ENCODE measurements at regions not wholly inside any gene's neighbourhood (a gene's known extent, or its start where the extent isn't known, plus 50 kb on each side); places are given as distances from the start of the nearest gene placed in this dataset.
"Not testable (repeated sequence)": the region's sequence is repeated elsewhere in the genome, so short reads cannot be mapped to it uniquely, and the experiment has no call there.

GRCh38 chr21:10445685-10446084, 75.7 kb upstream of the TPTE start:
- H3K4me3 ChIP-seq; FAIRE-seq; CTCF ChIA-PET; ATAC-seq; H3K4me1 ChIP-seq; H3K4me2 ChIP-seq; POLR2A ChIA-PET; DNase-seq (ENCODE audit: low read depth in 1 of 2, low spot score in 1 of 2); H3K27ac ChIP-seq: not testable (repeated sequence)
- H3K9me3 ChIP-seq, result peaks cover 12% of the 10 kb centered on the region; the same call in 1 of the 3 replicates
- WGBS (ENCODE audit: missing lambda C conversion rate), result 9% methylated on average over 7 of the region's 7 CpGs

GRCh38 chr21:10449451-10449850, 71.9 kb upstream of the TPTE start:
- DNase-seq (ENCODE audit: low read depth in 1 of 2, low spot score in 1 of 2); POLR2A ChIA-PET; H3K4me3 ChIP-seq; ATAC-seq; H3K4me2 ChIP-seq; CTCF ChIA-PET; H3K27ac ChIP-seq; FAIRE-seq; H3K4me1 ChIP-seq: not testable (repeated sequence)
- WGBS (ENCODE audit: missing lambda C conversion rate), result 26% methylated on average over 8 of the region's 8 CpGs
- peaks cover 18% of the 10 kb centered on the region; the same call in 2 of the 3 replicates for H3K9me3 ChIP-seq

- H3K4me3 ChIP-seq; FAIRE-seq; ATAC-seq; CTCF ChIA-PET; DNase-seq (ENCODE audit: low read depth in 1 of 2, low spot score in 1 of 2); H3K4me2 ChIP-seq; POLR2A ChIA-PET; H3K4me1 ChIP-seq; H3K27ac ChIP-seq: not testable (repeated sequence)
- WGBS (ENCODE audit: missing lambda C conversion rate), result 13% methylated on average over 6 of the region's 6 CpGs
- H3K9me3 ChIP-seq, result peaks cover 22% of the 10 kb centered on the region; the same call in 2 of the 3 replicates
These were observed 70.1 kb upstream of the TPTE start for GRCh38 chr21:10451274-10451673.

GRCh38 chr21:10457765-10458164, 63.6 kb upstream of the TPTE start:
- POLR2A ChIA-PET; H3K9me3 ChIP-seq; H3K4me1 ChIP-seq; H3K4me3 ChIP-seq; DNase-seq (ENCODE audit: low read depth in 1 of 2, low spot score in 1 of 2); H3K27ac ChIP-seq; H3K4me2 ChIP-seq; ATAC-seq; CTCF ChIA-PET: not testable (repeated sequence)
- FAIRE-seq, result peak; percentile 54
- 10% methylated on average over 2 of the region's 2 CpGs for WGBS (ENCODE audit: missing lambda C conversion rate)

GRCh38 chr21:10460957-10461356, 60.4 kb upstream of the TPTE start:
- H3K4me3 ChIP-seq; ATAC-seq; DNase-seq (ENCODE audit: low read depth in 1 of 2, low spot score in 1 of 2); FAIRE-seq; CTCF ChIA-PET; POLR2A ChIA-PET; H3K4me1 ChIP-seq; H3K9me3 ChIP-seq; H3K4me2 ChIP-seq; H3K27ac ChIP-seq: not testable (repeated sequence)
- WGBS (ENCODE audit: missing lambda C conversion rate), result 13% methylated on average over 5 of the region's 5 CpGs

- POLR2A ChIA-PET; DNase-seq (ENCODE audit: low read depth in 1 of 2, low spot score in 1 of 2); FAIRE-seq; H3K4me3 ChIP-seq; ATAC-seq; CTCF ChIA-PET; H3K4me2 ChIP-seq; H3K4me1 ChIP-seq; H3K27ac ChIP-seq; H3K9me3 ChIP-seq: not testable (repeated sequence)
- TF ChIP-seq PHF8 (IDR thresholded peaks at IDR 0.05; ENCODE audit: borderline replicate concordance, low read depth), result 0 out of 2 replicates have a peak, but pooled peaks have one; percentile 14
- WGBS (ENCODE audit: missing lambda C conversion rate), result 32% methylated on average over 8 of the region's 8 CpGs
These were observed 59.9 kb upstream of the TPTE start for GRCh38 chr21:10461445-10461844.

GRCh38 chr21:10463156-10463555, 58.2 kb upstream of the TPTE start:
- Histone ChIP-seq H3K27ac (no peak overlapping the region), H3K4me2 (no peak overlapping the region), H3K4me3 (no peak overlapping the region), H3K9me3 (peaks cover 5% of the 10 kb centered on the region; the same call in 1 of the 3 replicates), H3K4me1 (no peaks in the 10 kb centered on the region)
- POLR2A ChIA-PET, result no interaction called here
- TF ChIP-seq BHLHE40 (IDR thresholded peaks at IDR 0.05; ENCODE audit: low read depth, low read length) (no peak), JUN (IDR thresholded peaks at IDR 0.05) (no peak), USF2 (IDR thresholded peaks at IDR 0.05) (no peak), ZNF302 (CRISPR knock-in tag; IDR thresholded peaks at IDR 0.05) (no peak), POLR2A (IDR thresholded peaks at IDR 0.05; ENCODE audit: low read length) (no peak), SMC3 (IDR thresholded peaks at IDR 0.05) (no peak), ATOH8 (CRISPR knock-in tag; IDR thresholded peaks at IDR 0.05; ENCODE audit: low read depth) (no peak), FOXS1 (CRISPR knock-in tag; IDR thresholded peaks at IDR 0.05) (no peak)
- CTCF ChIA-PET, result no interaction called here
- no peak for DNase-seq (ENCODE audit: low read depth in 1 of 2, low spot score in 1 of 2)
- no peak for FAIRE-seq
- ATAC-seq, result no peak
- WGBS (ENCODE audit: missing lambda C conversion rate), result 2% methylated on average over 5 of the region's 5 CpGs

Measured in A549 (cell line).